ENCODE measurements at regions not wholly inside any gene's neighbourhood (a gene's known extent, or its start where the extent isn't known, plus 50 kb on each side); places are given as distances from the start of the nearest gene placed in this dataset.

GRCh38 chr5:2357309-2357708 lies 394.2 kb downstream of the IRX2 start:
- H3K79me2 ChIP-seq (ENCODE audit: insufficient read depth, low read length), result no peaks in the 10 kb centered on the region
- no peaks in the 10 kb centered on the region for H3F3A ChIP-seq (ENCODE audit: insufficient read depth, low read length)
- no peaks in the 10 kb centered on the region for H3K4me1 ChIP-seq (ENCODE audit: insufficient read depth, low read length, severe bottlenecking)
- H3K36me3 ChIP-seq (ENCODE audit: insufficient read depth, low read length), result no peaks in the 10 kb centered on the region
- no peak overlapping the region for H3K27ac ChIP-seq (ENCODE audit: low read depth, low read length, poor library complexity, severe bottlenecking)
- no peak overlapping the region for H3K9ac ChIP-seq (ENCODE audit: low read length)
- no peak overlapping the region for H3K4me2 ChIP-seq (ENCODE audit: low read length)
- no peak overlapping the region for H2AFZ ChIP-seq (ENCODE audit: low read length)
- H3K27me3 ChIP-seq (ENCODE audit: insufficient read depth, low read length), result no peaks in the 10 kb centered on the region
- no peak overlapping the region for H3K4me3 ChIP-seq (ENCODE audit: low read depth, low read length, poor library complexity, severe bottlenecking)
- no peaks in the 10 kb centered on the region for H3K9me2 ChIP-seq (ENCODE audit: low read depth, low read length)
- H3K9me3 ChIP-seq (ENCODE audit: low read length), result no peaks in the 10 kb centered on the region
- TF ChIP-seq CTCF (IDR thresholded peaks at IDR 0.05; ENCODE audit: low read length), result no peak
- no peak for TF ChIP-seq EZH2 (IDR thresholded peaks at IDR 0.05; ENCODE audit: borderline replicate concordance, low read length)
- H4K20me1 ChIP-seq (ENCODE audit: insufficient read depth, low read length), result no peaks in the 10 kb centered on the region

- no peaks in the 10 kb centered on the region for H3K9me2 ChIP-seq (ENCODE audit: low read depth, low read length)
- H3K27ac ChIP-seq (ENCODE audit: low read depth, low read length, poor library complexity, severe bottlenecking), result no peak overlapping the region
- TF ChIP-seq CTCF (IDR thresholded peaks at IDR 0.05; ENCODE audit: low read length) (no peak), EZH2 (IDR thresholded peaks at IDR 0.05; ENCODE audit: borderline replicate concordance, low read length) (no peak)
- no peak overlapping the region for H2AFZ ChIP-seq (ENCODE audit: low read length)
- H3K4me2 ChIP-seq (ENCODE audit: low read length), result no peak overlapping the region
- no peaks in the 10 kb centered on the region for H3K27me3 ChIP-seq (ENCODE audit: insufficient read depth, low read length)
- no peak overlapping the region for H3K4me3 ChIP-seq (ENCODE audit: low read depth, low read length, poor library complexity, severe bottlenecking)
- H3K9ac ChIP-seq (ENCODE audit: low read length), result no peak overlapping the region
- no peaks in the 10 kb centered on the region for H3K79me2 ChIP-seq (ENCODE audit: insufficient read depth, low read length)
- H3F3A ChIP-seq (ENCODE audit: insufficient read depth, low read length), result no peaks in the 10 kb centered on the region
- no peaks in the 10 kb centered on the region for H3K4me1 ChIP-seq (ENCODE audit: insufficient read depth, low read length, severe bottlenecking)
- no peaks in the 10 kb centered on the region for H3K36me3 ChIP-seq (ENCODE audit: insufficient read depth, low read length)
- H3K9me3 ChIP-seq (ENCODE audit: low read length), result no peaks in the 10 kb centered on the region
- no peaks in the 10 kb centered on the region for H4K20me1 ChIP-seq (ENCODE audit: insufficient read depth, low read length)
These were observed 395.6 kb downstream of the IRX2 start for GRCh38 chr5:2355859-2356258.

GRCh38 chr5:2353871-2354440 lies 397.5 kb downstream of the IRX2 start:
- Histone ChIP-seq H3K9me2 (ENCODE audit: low read depth, low read length) (no peaks in the 10 kb centered on the region), H3K27me3 (ENCODE audit: insufficient read depth, low read length) (no peaks in the 10 kb centered on the region), H4K20me1 (ENCODE audit: insufficient read depth, low read length) (no peaks in the 10 kb centered on the region), H2AFZ (ENCODE audit: low read length) (no peak overlapping the region), H3K4me1 (ENCODE audit: insufficient read depth, low read length, severe bottlenecking) (no peaks in the 10 kb centered on the region), H3K4me3 (ENCODE audit: low read depth, low read length, poor library complexity, severe bottlenecking) (no peak overlapping the region), H3K4me2 (ENCODE audit: low read length) (no peak overlapping the region), H3K36me3 (ENCODE audit: insufficient read depth, low read length) (no peaks in the 10 kb centered on the region), H3F3A (ENCODE audit: insufficient read depth, low read length) (no peaks in the 10 kb centered on the region), H3K79me2 (ENCODE audit: insufficient read depth, low read length) (no peaks in the 10 kb centered on the region), H3K9me3 (ENCODE audit: low read length) (no peaks in the 10 kb centered on the region), H3K9ac (ENCODE audit: low read length) (no peak overlapping the region), H3K27ac (ENCODE audit: low read depth, low read length, poor library complexity, severe bottlenecking) (no peak overlapping the region)
- TF ChIP-seq CTCF (IDR thresholded peaks at IDR 0.05; ENCODE audit: low read length) (no peak), EZH2 (IDR thresholded peaks at IDR 0.05; ENCODE audit: borderline replicate concordance, low read length) (no peak)

All from OCI-LY1 (cell line).